ENCODE measurements at regions not wholly inside any gene's neighbourhood (a gene's known extent, or its start where the extent isn't known, plus 50 kb on each side); places are given as distances from the start of the nearest gene placed in this dataset.

DNA sequence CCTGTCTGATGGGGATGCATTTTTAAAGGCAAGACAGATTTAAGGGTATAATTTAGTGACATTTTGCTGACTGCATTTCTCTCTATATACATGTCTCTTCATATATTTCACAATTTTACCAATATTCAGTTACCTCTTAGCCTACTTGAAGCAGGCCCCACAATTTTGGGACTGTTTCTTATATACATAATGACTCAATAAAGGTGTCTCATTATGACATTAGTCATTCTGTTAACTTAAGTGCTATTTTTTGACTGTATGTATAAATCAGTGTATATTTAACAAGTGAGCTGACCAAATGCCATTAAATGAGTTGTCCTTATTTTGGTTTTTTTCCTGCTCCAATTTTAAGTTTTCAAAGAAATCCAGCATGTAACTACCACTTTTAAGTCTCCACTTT lies 313.3 kb downstream of the SOX4 start:
- Histone ChIP-seq H3K4me2 (ENCODE audit: low read depth, low read length) (no peak overlapping the region), H3K9ac (ENCODE audit: low read length) (no peak overlapping the region)

DNA sequence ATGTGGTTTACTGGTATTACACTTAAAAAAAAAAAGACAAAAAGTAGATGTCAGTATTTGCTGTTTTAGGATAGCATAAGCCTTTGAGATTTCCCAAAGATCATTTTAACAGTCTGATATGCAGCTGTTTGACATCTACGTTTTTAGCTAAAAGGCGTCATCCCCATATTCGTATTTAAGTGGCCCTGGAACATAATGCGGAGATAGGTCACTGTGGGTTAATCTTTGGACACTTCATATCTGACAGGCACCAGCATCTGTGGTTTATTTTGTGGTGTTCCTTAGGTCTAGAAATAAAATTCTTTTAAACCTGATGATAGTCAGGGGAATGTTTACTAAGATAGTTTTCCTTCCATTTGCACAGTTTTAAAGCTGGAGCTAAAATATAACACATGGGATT lies 313.7 kb downstream of the SOX4 start:
- no peak for DNase-seq
- no peaks in the 10 kb centered on the region for H4K20me1 ChIP-seq (ENCODE audit: insufficient read depth, low read length)
- H3K27ac ChIP-seq (ENCODE audit: low read length), result no peak overlapping the region
- H2AFZ ChIP-seq (ENCODE audit: low read length), result no peak overlapping the region
- no peaks in the 10 kb centered on the region for H3K4me1 ChIP-seq (ENCODE audit: low read length)
- no peaks in the 10 kb centered on the region for H3K27me3 ChIP-seq (replicated peaks; ENCODE audit: insufficient read depth, low read length)
- H3K79me2 ChIP-seq (ENCODE audit: low read length), result no peaks in the 10 kb centered on the region
- TF ChIP-seq, protein P1, sequence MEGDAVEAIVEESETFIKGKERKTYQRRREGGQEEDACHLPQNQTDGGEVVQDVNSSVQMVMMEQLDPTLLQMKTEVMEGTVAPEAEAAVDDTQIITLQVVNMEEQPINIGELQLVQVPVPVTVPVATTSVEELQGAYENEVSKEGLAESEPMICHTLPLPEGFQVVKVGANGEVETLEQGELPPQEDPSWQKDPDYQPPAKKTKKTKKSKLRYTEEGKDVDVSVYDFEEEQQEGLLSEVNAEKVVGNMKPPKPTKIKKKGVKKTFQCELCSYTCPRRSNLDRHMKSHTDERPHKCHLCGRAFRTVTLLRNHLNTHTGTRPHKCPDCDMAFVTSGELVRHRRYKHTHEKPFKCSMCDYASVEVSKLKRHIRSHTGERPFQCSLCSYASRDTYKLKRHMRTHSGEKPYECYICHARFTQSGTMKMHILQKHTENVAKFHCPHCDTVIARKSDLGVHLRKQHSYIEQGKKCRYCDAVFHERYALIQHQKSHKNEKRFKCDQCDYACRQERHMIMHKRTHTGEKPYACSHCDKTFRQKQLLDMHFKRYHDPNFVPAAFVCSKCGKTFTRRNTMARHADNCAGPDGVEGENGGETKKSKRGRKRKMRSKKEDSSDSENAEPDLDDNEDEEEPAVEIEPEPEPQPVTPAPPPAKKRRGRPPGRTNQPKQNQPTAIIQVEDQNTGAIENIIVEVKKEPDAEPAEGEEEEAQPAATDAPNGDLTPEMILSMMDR (IDR thresholded peaks at IDR 0.05; ENCODE audit: low read length), result no peak
- TF ChIP-seq EZH2phosphoT487 (IDR thresholded peaks at IDR 0.05; ENCODE audit: low read length), result no peak
- no peak for TF ChIP-seq EZH2 (optimal IDR thresholded peaks at IDR 0.05; ENCODE audit: low read depth, low read length)
- H3K9me2 ChIP-seq (replicated peaks; ENCODE audit: insufficient read depth, low read length), result no peaks in the 10 kb centered on the region
- H3K4me3 ChIP-seq (ENCODE audit: low read length), result no peak overlapping the region
- H3K4me2 ChIP-seq (ENCODE audit: low read depth, low read length), result no peak overlapping the region
- H3K9ac ChIP-seq (ENCODE audit: low read length), result no peak overlapping the region
- no peaks in the 10 kb centered on the region for H3F3A ChIP-seq (ENCODE audit: insufficient read depth, low read length)
- no peaks in the 10 kb centered on the region for H3K36me3 ChIP-seq (replicated peaks; ENCODE audit: insufficient read depth, low read length)
- no peaks in the 10 kb centered on the region for H3K9me3 ChIP-seq (replicated peaks; ENCODE audit: insufficient read depth, low read length)

More for the DNA sequence above, 313.3 kb downstream of the SOX4 start:
- H3K9me2 ChIP-seq (replicated peaks; ENCODE audit: insufficient read depth, low read length), result no peaks in the 10 kb centered on the region
- H2AFZ ChIP-seq (ENCODE audit: low read length), result no peak overlapping the region
- no peaks in the 10 kb centered on the region for H3F3A ChIP-seq (ENCODE audit: insufficient read depth, low read length)
- H4K20me1 ChIP-seq (ENCODE audit: insufficient read depth, low read length), result no peaks in the 10 kb centered on the region
- no peaks in the 10 kb centered on the region for H3K36me3 ChIP-seq (replicated peaks; ENCODE audit: insufficient read depth, low read length)
- no peaks in the 10 kb centered on the region for H3K4me1 ChIP-seq (ENCODE audit: low read length)
- no peak overlapping the region for H3K4me3 ChIP-seq (ENCODE audit: low read length)
- H3K79me2 ChIP-seq (ENCODE audit: low read length), result no peaks in the 10 kb centered on the region
- no peak for DNase-seq
- H3K9me3 ChIP-seq (replicated peaks; ENCODE audit: insufficient read depth, low read length), result no peaks in the 10 kb centered on the region
- no peak for TF ChIP-seq EZH2phosphoT487 (IDR thresholded peaks at IDR 0.05; ENCODE audit: low read length)
- TF ChIP-seq, protein P1 (IDR thresholded peaks at IDR 0.05; ENCODE audit: low read length), result no peak
- H3K27me3 ChIP-seq (replicated peaks; ENCODE audit: insufficient read depth, low read length), result no peaks in the 10 kb centered on the region
- H3K27ac ChIP-seq (ENCODE audit: low read length), result no peak overlapping the region

- DNase-seq, result no peak
- no peak overlapping the region for H3K27ac ChIP-seq (ENCODE audit: low read length)
- no peaks in the 10 kb centered on the region for H3K9me2 ChIP-seq (replicated peaks; ENCODE audit: insufficient read depth, low read length)
- H3K9me3 ChIP-seq (replicated peaks; ENCODE audit: insufficient read depth, low read length), result no peaks in the 10 kb centered on the region
- no peaks in the 10 kb centered on the region for H4K20me1 ChIP-seq (ENCODE audit: insufficient read depth, low read length)
- no peaks in the 10 kb centered on the region for H3K4me1 ChIP-seq (ENCODE audit: low read length)
- H3F3A ChIP-seq (ENCODE audit: insufficient read depth, low read length), result no peaks in the 10 kb centered on the region
- H3K4me2 ChIP-seq (ENCODE audit: low read depth, low read length), result no peak overlapping the region
- no peak overlapping the region for H3K4me3 ChIP-seq (ENCODE audit: low read length)
- no peak overlapping the region for H3K9ac ChIP-seq (ENCODE audit: low read length)
- no peaks in the 10 kb centered on the region for H3K27me3 ChIP-seq (replicated peaks; ENCODE audit: insufficient read depth, low read length)
- H2AFZ ChIP-seq (ENCODE audit: low read length), result no peak overlapping the region
- no peaks in the 10 kb centered on the region for H3K79me2 ChIP-seq (ENCODE audit: low read length)
- no peaks in the 10 kb centered on the region for H3K36me3 ChIP-seq (replicated peaks; ENCODE audit: insufficient read depth, low read length)
- TF ChIP-seq, protein P1 (IDR thresholded peaks at IDR 0.05; ENCODE audit: low read length), result no peak
- TF ChIP-seq EZH2phosphoT487 (IDR thresholded peaks at IDR 0.05; ENCODE audit: low read length) (no peak), EZH2 (optimal IDR thresholded peaks at IDR 0.05; ENCODE audit: low read depth, low read length) (no peak)
Measured at GRCh38 chr6:21908161-21908848, 314.8 kb downstream of the SOX4 start.

Data from MM.1S (cell line).